H1 (cell line): ENCODE measurements at regions not wholly inside any gene's neighbourhood (a gene's known extent, or its start where the extent isn't known, plus 50 kb on each side); places are given as distances from the start of the nearest gene placed in this dataset.
A peak's percentile ranks its signal among the peaks of the same experiment; 100 is the strongest.

ENCODE experiments used
- POU5F1 ChIP-seq: IDR thresholded peaks from 2 replicates; pipeline ENCODE4 v1.6.1; 2011; ENCODE audit warnings: low read depth, mild to moderate bottlenecking, low read length, moderate library complexity
- RAD21 ChIP-seq, 2 experiments: IDR thresholded peaks in 1 of 2; conservative IDR thresholded peaks in 1 of 2; 2 replicates each; pipeline ENCODE4 v1.6.1; 2011; ENCODE audit warnings: low read depth in 2 of 2, low read length in 2 of 2, improper control_type of control experiment in 1 of 2, inconsistent platforms in 1 of 2, mild to moderate bottlenecking in 1 of 2, moderate library complexity in 1 of 2
- SP1 ChIP-seq: IDR thresholded peaks from 2 replicates; pipeline ENCODE4 v1.6.1; 2011; ENCODE audit warnings: low read depth, low read length
- TF ChIP-seq, protein P1 (sequence below): fragments of 300-600 bp; sonication (generic); IDR thresholded peaks from 2 replicates; pipeline ENCODE4 v1.7.1; 2012; ENCODE audit warnings: low read length, moderate library complexity, mild to moderate bottlenecking, inconsistent platforms; ENCODE audit not compliant: insufficient replicate concordance

DNA sequence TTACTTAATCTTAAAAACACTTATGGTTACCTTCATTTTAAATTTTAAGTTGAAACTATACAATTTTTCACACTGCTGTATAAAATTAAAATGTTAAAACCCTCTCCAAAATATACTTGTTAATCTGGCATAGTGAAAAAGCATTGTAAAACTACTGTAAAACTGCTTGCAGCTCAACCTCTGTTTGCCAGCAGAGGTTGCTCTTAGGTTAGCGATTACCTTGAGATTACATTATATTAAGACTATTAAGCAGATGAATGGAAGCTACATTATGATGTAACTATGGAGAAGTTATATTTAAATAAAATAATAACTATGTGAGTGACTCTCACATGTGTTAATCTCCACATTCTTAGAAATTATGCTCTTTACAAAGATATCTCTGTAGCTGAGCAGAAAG is 143.6 kb upstream of the SLITRK3 start (continued):
- TF ChIP-seq, protein P1, sequence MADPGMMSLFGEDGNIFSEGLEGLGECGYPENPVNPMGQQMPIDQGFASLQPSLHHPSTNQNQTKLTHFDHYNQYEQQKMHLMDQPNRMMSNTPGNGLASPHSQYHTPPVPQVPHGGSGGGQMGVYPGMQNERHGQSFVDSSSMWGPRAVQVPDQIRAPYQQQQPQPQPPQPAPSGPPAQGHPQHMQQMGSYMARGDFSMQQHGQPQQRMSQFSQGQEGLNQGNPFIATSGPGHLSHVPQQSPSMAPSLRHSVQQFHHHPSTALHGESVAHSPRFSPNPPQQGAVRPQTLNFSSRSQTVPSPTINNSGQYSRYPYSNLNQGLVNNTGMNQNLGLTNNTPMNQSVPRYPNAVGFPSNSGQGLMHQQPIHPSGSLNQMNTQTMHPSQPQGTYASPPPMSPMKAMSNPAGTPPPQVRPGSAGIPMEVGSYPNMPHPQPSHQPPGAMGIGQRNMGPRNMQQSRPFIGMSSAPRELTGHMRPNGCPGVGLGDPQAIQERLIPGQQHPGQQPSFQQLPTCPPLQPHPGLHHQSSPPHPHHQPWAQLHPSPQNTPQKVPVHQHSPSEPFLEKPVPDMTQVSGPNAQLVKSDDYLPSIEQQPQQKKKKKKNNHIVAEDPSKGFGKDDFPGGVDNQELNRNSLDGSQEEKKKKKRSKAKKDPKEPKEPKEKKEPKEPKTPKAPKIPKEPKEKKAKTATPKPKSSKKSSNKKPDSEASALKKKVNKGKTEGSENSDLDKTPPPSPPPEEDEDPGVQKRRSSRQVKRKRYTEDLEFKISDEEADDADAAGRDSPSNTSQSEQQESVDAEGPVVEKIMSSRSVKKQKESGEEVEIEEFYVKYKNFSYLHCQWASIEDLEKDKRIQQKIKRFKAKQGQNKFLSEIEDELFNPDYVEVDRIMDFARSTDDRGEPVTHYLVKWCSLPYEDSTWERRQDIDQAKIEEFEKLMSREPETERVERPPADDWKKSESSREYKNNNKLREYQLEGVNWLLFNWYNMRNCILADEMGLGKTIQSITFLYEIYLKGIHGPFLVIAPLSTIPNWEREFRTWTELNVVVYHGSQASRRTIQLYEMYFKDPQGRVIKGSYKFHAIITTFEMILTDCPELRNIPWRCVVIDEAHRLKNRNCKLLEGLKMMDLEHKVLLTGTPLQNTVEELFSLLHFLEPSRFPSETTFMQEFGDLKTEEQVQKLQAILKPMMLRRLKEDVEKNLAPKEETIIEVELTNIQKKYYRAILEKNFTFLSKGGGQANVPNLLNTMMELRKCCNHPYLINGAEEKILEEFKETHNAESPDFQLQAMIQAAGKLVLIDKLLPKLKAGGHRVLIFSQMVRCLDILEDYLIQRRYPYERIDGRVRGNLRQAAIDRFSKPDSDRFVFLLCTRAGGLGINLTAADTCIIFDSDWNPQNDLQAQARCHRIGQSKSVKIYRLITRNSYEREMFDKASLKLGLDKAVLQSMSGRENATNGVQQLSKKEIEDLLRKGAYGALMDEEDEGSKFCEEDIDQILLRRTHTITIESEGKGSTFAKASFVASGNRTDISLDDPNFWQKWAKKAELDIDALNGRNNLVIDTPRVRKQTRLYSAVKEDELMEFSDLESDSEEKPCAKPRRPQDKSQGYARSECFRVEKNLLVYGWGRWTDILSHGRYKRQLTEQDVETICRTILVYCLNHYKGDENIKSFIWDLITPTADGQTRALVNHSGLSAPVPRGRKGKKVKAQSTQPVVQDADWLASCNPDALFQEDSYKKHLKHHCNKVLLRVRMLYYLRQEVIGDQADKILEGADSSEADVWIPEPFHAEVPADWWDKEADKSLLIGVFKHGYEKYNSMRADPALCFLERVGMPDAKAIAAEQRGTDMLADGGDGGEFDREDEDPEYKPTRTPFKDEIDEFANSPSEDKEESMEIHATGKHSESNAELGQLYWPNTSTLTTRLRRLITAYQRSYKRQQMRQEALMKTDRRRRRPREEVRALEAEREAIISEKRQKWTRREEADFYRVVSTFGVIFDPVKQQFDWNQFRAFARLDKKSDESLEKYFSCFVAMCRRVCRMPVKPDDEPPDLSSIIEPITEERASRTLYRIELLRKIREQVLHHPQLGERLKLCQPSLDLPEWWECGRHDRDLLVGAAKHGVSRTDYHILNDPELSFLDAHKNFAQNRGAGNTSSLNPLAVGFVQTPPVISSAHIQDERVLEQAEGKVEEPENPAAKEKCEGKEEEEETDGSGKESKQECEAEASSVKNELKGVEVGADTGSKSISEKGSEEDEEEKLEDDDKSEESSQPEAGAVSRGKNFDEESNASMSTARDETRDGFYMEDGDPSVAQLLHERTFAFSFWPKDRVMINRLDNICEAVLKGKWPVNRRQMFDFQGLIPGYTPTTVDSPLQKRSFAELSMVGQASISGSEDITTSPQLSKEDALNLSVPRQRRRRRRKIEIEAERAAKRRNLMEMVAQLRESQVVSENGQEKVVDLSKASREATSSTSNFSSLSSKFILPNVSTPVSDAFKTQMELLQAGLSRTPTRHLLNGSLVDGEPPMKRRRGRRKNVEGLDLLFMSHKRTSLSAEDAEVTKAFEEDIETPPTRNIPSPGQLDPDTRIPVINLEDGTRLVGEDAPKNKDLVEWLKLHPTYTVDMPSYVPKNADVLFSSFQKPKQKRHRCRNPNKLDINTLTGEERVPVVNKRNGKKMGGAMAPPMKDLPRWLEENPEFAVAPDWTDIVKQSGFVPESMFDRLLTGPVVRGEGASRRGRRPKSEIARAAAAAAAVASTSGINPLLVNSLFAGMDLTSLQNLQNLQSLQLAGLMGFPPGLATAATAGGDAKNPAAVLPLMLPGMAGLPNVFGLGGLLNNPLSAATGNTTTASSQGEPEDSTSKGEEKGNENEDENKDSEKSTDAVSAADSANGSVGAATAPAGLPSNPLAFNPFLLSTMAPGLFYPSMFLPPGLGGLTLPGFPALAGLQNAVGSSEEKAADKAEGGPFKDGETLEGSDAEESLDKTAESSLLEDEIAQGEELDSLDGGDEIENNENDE: no peak
- TF ChIP-seq POU5F1: no peak
- TF ChIP-seq RAD21 (IDR thresholded peaks at IDR 0.05 in 1 of 2, conservative IDR thresholded peaks at IDR 0.05 in 1 of 2; ENCODE audit: low read depth in 2 of 2, low read length in 2 of 2): peak; percentile 74 to 76
- no peak for TF ChIP-seq SP1
